Gastrocnemius medialis (tissue), 4 donors: ENCODE measurements at regions not wholly inside any gene's neighbourhood (a gene's known extent, or its start where the extent isn't known, plus 50 kb on each side); places are given as distances from the start of the nearest gene placed in this dataset.
A peak's percentile ranks its signal among the peaks of the same experiment; 100 is the strongest.

Experiments
- ATAC-seq, 2 donors: fragments of 150-250 bp; one replicate each; pipeline ENCODE4 v1.9.1; 2016
- DNase-seq, 2 donors: peaks; one replicate each; pipeline ENCODE4 v3.0.0-alpha.2; 2019
- H3K27ac ChIP-seq, 4 donors: fragments of 200-600 bp; sonication (generic); 1 replicate in 1 of 4; 2 replicates in 3 of 4; pipeline ENCODE4 v1.5.1; 2016 to 2018; ENCODE audit warnings: mild to moderate bottlenecking in 2 of 4, moderate library complexity in 1 of 4
- H3K27me3 ChIP-seq, 3 donors: fragments of 200-600 bp; sonication (generic) in 2 of 3; 1 replicate in 1 of 3; 2 replicates in 2 of 3; pipeline versions ENCODE4 v1.5.1 to v1.6.0; 2016 to 2019; ENCODE audit warnings: mild to moderate bottlenecking in 1 of 3, moderate library complexity in 1 of 3
- H3K36me3 ChIP-seq, 2 donors: fragments of 200-600 bp; sonication (generic) in 1 of 2; one replicate each; pipeline ENCODE4 v1.5.1; 2017 to 2018
- H3K4me1 ChIP-seq, 2 donors: fragments of 200-600 bp; sonication (generic) in 1 of 2; one replicate each; pipeline ENCODE4 v1.5.1; 2016 to 2017; ENCODE audit warnings: mild to moderate bottlenecking in 2 of 2
- H3K4me3 ChIP-seq, 4 donors: fragments of 200-600 bp; sonication (generic) in 3 of 4; 1 replicate in 1 of 4; 2 replicates in 3 of 4; pipeline ENCODE4 v1.5.1; 2016 to 2019; ENCODE audit warnings: mild to moderate bottlenecking in 2 of 4
- H3K9me3 ChIP-seq, 3 donors: fragments of 200-600 bp; sonication (generic) in 2 of 3; 1 replicate in 1 of 3; 2 replicates in 2 of 3; pipeline ENCODE4 v1.5.1; 2016 to 2019
- POLR2A ChIP-seq, 2 donors: fragments of 450-650 bp; IDR thresholded peaks; one replicate each; pipeline ENCODE4 v1.6.1; 2017; ENCODE audit warnings: antibody characterized with exemption in 2 of 2, mild to moderate bottlenecking in 2 of 2, moderate library complexity in 2 of 2
- in situ Hi-C, 4 donors: fragments of 200-750 bp; cut with MboI; loops; one replicate each; pipeline versions ENCODE4 v1.15.0 to v1.8.0; 2017; ENCODE audit warnings: low sequenced_read_pairs in 4 of 4
- intact Hi-C: fragments of 100-400 bp; cut with DNase I; formaldehyde crosslinking; loops from one replicate; pipeline ENCODE4 v1.15.1; 2023; ENCODE audit warnings: low total_unique reads
- TF ChIP-seq, protein P1 (sequence below), 5 experiments: fragments of 450-650 bp in 3 of 5; fragments of 200-600 bp in 2 of 5; sonication (generic) in 2 of 5; IDR thresholded peaks in 4 of 5; conservative IDR thresholded peaks in 1 of 5; 1 replicate in 4 of 5; 2 replicates in 1 of 5; pipeline ENCODE4 v1.5.1; 2016 to 2019; ENCODE audit warnings: antibody characterized with exemption in 5 of 5, mild to moderate bottlenecking in 3 of 5, moderate library complexity in 3 of 5

- intact Hi-C loops (no loop called here), in situ Hi-C loops (loop anchor here in 1 of 4 donors (5.0 kb wide), 1 partner anchor 209 kb away; no protein-coding TSS in a partner anchor)
- no peak for ATAC-seq
- TF ChIP-seq, protein P1, sequence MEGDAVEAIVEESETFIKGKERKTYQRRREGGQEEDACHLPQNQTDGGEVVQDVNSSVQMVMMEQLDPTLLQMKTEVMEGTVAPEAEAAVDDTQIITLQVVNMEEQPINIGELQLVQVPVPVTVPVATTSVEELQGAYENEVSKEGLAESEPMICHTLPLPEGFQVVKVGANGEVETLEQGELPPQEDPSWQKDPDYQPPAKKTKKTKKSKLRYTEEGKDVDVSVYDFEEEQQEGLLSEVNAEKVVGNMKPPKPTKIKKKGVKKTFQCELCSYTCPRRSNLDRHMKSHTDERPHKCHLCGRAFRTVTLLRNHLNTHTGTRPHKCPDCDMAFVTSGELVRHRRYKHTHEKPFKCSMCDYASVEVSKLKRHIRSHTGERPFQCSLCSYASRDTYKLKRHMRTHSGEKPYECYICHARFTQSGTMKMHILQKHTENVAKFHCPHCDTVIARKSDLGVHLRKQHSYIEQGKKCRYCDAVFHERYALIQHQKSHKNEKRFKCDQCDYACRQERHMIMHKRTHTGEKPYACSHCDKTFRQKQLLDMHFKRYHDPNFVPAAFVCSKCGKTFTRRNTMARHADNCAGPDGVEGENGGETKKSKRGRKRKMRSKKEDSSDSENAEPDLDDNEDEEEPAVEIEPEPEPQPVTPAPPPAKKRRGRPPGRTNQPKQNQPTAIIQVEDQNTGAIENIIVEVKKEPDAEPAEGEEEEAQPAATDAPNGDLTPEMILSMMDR (IDR thresholded peaks at IDR 0.05 in 4 of 5, conservative IDR thresholded peaks at IDR 0.05 in 1 of 5): peak in 2 of 5 experiments; percentile 23 to 40
- no peak for TF ChIP-seq POLR2A (IDR thresholded peaks at IDR 0.05)
- Histone ChIP-seq H3K4me3 (no peak overlapping the region), H3K4me1 (no peaks in the 10 kb centered on the region), H3K27ac (no peak overlapping the region), H3K9me3 (no peaks in the 10 kb centered on the region), H3K36me3 (no peaks in the 10 kb centered on the region), H3K27me3 (no peaks in the 10 kb centered on the region)
- no peak for DNase-seq
These were observed 82.7 kb upstream of the TOP1 start for GRCh38 chr20:40945754-40946450.

DNA sequence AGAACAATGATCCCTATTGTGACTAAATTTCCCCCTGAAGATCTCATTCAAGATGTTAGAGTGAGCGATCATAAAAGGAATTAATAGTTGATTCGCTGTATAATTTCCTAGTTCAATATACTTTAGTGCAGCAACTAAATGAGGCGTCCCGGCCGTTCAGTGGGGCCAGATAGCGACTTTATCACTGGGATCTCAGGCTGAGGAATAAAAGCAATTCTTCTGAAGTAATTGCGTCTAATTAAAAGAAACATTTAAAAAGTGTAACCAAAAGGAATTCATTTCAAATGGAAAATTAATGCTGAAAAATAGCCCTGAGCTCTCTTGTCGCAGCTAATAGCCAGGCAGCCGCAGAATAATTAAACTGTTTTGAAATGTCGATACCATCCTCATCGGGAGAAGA lies 82.2 kb upstream of the TOP1 start:
- ATAC-seq: no peak
- no peak overlapping the region for H3K4me3 ChIP-seq
- in situ Hi-C loops (loop anchor here in 1 of 4 donors (5.0 kb wide), 1 partner anchor 209 kb away; no protein-coding TSS in a partner anchor), intact Hi-C loops (no loop called here)
- H3K27ac ChIP-seq: no peak overlapping the region
- no peaks in the 10 kb centered on the region for H3K36me3 ChIP-seq
- no peaks in the 10 kb centered on the region for H3K27me3 ChIP-seq
- no peaks in the 10 kb centered on the region for H3K9me3 ChIP-seq
- TF ChIP-seq POLR2A (IDR thresholded peaks at IDR 0.05): no peak
- TF ChIP-seq, protein P1 (IDR thresholded peaks at IDR 0.05 in 4 of 5, conservative IDR thresholded peaks at IDR 0.05 in 1 of 5): no peak
- H3K4me1 ChIP-seq: no peaks in the 10 kb centered on the region
- DNase-seq: no peak

DNA sequence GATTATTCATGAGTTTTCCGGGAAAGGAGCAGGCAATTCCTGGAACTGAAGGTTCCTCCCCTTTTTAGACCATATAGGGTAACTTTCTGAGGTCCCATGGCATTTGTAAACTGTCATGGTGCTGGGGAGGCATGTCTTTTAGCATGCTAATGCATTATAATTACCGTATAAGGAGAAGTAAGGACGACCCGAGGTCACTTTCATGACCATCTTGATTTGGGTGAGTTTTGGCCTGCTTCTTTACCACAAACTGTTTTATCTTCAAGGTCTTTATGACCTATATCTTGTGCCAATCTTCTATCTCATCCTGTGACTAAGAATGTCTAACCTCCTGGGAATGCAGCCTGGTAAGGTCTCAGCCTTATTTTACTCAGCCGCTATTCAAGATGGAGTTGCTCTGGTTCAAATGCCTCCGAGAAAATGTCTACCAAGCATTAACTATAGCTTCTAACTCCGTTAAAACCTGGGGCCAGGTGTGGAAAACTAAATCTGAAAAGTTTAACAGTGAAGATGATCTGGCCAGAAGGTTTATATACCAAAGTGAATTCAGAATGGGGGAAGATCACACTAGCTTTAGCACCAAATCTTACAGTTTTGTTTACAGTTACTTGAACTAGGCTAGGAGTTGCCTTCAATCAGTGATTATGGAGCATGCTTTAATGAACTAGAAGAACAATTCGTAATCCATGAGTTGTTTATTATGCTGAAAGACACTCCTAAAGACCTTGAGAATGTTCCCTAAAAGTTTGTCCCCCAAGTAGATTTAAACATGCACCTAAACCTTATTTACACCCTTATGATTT lies 80.0 kb upstream of the TOP1 start:
- H3K4me3 ChIP-seq: no peak overlapping the region
- H3K4me1 ChIP-seq: no peaks in the 10 kb centered on the region
- no peaks in the 10 kb centered on the region for H3K27me3 ChIP-seq
- no peak for ATAC-seq
- H3K9me3 ChIP-seq: no peaks in the 10 kb centered on the region
- no peak overlapping the region for H3K27ac ChIP-seq
- in situ Hi-C loops: loop anchor here in 1 of 4 donors (5.0 kb wide), 1 partner anchor 211 kb away; no protein-coding TSS in a partner anchor
- intact Hi-C loops: no loop called here
- no peak for TF ChIP-seq POLR2A (IDR thresholded peaks at IDR 0.05)
- TF ChIP-seq, protein P1 (IDR thresholded peaks at IDR 0.05 in 4 of 5, conservative IDR thresholded peaks at IDR 0.05 in 1 of 5): no peak
- DNase-seq: no peak
- H3K36me3 ChIP-seq: no peaks in the 10 kb centered on the region

GRCh38 chr20:40949346-40949745 lies 79.3 kb upstream of the TOP1 start:
- intact Hi-C loops (no loop called here), in situ Hi-C loops (loop anchor here in 1 of 4 donors (5.0 kb wide), 1 partner anchor 212 kb away; no protein-coding TSS in a partner anchor)
- no peaks in the 10 kb centered on the region for H3K9me3 ChIP-seq
- H3K36me3 ChIP-seq: no peaks in the 10 kb centered on the region
- H3K4me3 ChIP-seq: no peak overlapping the region
- no peak for DNase-seq
- H3K4me1 ChIP-seq: no peaks in the 10 kb centered on the region
- TF ChIP-seq, protein P1 (IDR thresholded peaks at IDR 0.05 in 4 of 5, conservative IDR thresholded peaks at IDR 0.05 in 1 of 5): no peak
- no peak for TF ChIP-seq POLR2A (IDR thresholded peaks at IDR 0.05)
- no peaks in the 10 kb centered on the region for H3K27me3 ChIP-seq
- no peak overlapping the region for H3K27ac ChIP-seq
- no peak for ATAC-seq
